Upper lobe of right lung (tissue), 1 donor: ENCODE measurements at regions not wholly inside any gene's neighbourhood (a gene's known extent, or its start where the extent isn't known, plus 50 kb on each side); places are given as distances from the start of the nearest gene placed in this dataset.

ENCODE experiments used
- ATAC-seq: fragments of 200-7000 bp; cut with Tn5 transposase; one replicate; pipeline ENCODE4 v1.9.1; 2020; ENCODE audit warnings: mild to moderate bottlenecking, moderate library complexity
- DNase-seq: peaks from one replicate; pipeline ENCODE4 v3.0.0-alpha.2; 2020
- H3K27ac ChIP-seq: fragments of 200-600 bp; one replicate; pipeline ENCODE4 v1.8.0; 2022
- H3K27me3 ChIP-seq: fragments of 200-600 bp; one replicate; pipeline ENCODE4 v1.8.0; 2022; ENCODE audit warnings: mild to moderate bottlenecking
- H3K36me3 ChIP-seq: fragments of 200-600 bp; one replicate; pipeline ENCODE4 v1.8.0; 2022
- H3K4me1 ChIP-seq: fragments of 200-600 bp; one replicate; pipeline ENCODE4 v1.8.0; 2022
- H3K4me3 ChIP-seq: fragments of 200-600 bp; one replicate; pipeline ENCODE4 v1.8.0; 2022; ENCODE audit warnings: mild to moderate bottlenecking
- H3K9me3 ChIP-seq: fragments of 200-600 bp; one replicate; pipeline ENCODE4 v1.8.0; 2022
- intact Hi-C: fragments of 100-400 bp; cut with DNase I; formaldehyde crosslinking; loops from one replicate; pipeline ENCODE4 v1.11.0; 2022
- TF ChIP-seq, protein P1 (sequence below): fragments of 200-600 bp; IDR thresholded peaks from one replicate; pipeline ENCODE4 v1.8.0; 2022; ENCODE audit warnings: antibody characterized with exemption
- donor health status: DM: no; HTN: yes; CAD: no; lungs with severe emphysema.

DNA sequence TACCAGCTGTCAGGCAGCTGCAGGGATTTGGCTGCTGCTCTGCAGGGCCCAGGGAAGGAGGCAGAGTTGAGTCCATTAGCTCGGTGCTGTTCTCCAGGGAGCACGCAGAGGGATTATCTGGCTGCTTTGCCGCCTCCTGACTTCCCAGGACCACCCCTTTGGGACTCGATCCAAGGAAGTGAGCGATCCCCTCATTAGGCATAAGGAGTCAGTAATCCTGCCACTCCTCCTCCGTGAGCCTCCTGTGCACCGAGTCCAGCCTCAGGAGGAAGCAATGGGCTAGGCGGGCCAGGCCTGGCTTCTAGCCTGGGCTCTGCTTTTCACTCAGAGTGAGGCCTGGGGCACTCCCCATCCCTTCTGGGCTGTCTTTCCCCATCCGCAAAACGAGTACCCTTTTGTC lies 417.9 kb downstream of the RPS24 start:
- Histone ChIP-seq H3K36me3 (no peaks in the 10 kb centered on the region), H3K27ac (no peak overlapping the region), H3K4me3 (no peak overlapping the region), H3K27me3 (no peaks in the 10 kb centered on the region), H3K9me3 (no peaks in the 10 kb centered on the region), H3K4me1 (no peaks in the 10 kb centered on the region)
- DNase-seq, result no peak
- intact Hi-C loops, result no loop called here
- no peak for ATAC-seq
- TF ChIP-seq, protein P1, sequence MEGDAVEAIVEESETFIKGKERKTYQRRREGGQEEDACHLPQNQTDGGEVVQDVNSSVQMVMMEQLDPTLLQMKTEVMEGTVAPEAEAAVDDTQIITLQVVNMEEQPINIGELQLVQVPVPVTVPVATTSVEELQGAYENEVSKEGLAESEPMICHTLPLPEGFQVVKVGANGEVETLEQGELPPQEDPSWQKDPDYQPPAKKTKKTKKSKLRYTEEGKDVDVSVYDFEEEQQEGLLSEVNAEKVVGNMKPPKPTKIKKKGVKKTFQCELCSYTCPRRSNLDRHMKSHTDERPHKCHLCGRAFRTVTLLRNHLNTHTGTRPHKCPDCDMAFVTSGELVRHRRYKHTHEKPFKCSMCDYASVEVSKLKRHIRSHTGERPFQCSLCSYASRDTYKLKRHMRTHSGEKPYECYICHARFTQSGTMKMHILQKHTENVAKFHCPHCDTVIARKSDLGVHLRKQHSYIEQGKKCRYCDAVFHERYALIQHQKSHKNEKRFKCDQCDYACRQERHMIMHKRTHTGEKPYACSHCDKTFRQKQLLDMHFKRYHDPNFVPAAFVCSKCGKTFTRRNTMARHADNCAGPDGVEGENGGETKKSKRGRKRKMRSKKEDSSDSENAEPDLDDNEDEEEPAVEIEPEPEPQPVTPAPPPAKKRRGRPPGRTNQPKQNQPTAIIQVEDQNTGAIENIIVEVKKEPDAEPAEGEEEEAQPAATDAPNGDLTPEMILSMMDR, result no peak

DNA sequence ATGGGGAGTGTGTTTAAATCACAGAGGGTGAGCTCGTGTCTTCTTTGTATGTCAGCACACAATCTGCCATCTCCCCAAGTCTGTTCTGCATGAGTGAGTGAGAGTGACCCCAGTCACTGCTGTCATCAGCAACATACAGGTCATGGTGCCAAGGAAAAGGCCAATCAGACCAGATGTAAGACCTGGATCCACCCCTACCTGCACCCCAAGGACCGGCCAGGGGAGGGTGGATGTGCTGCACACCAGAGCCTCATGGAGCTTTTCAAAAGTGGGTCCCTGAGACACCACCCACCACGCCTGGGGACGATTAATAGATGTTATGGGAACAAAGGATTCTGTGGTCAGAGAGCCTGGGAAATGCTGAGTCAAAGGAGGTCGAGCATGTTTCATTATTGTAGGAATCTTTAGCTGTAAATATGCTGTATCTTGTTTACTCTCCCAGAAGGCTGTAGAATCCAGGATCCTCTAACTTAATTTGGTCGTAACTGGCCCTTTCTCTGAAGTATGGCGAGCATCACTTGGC lies 420.5 kb downstream of the RPS24 start:
- TF ChIP-seq, protein P1, result no peak
- ATAC-seq (no peak), DNase-seq (no peak)
- Histone ChIP-seq H3K4me1 (no peaks in the 10 kb centered on the region), H3K27ac (no peak overlapping the region), H3K27me3 (no peaks in the 10 kb centered on the region), H3K4me3 (no peak overlapping the region), H3K9me3 (no peaks in the 10 kb centered on the region), H3K36me3 (no peaks in the 10 kb centered on the region)
- intact Hi-C loops, result no loop called here

DNA sequence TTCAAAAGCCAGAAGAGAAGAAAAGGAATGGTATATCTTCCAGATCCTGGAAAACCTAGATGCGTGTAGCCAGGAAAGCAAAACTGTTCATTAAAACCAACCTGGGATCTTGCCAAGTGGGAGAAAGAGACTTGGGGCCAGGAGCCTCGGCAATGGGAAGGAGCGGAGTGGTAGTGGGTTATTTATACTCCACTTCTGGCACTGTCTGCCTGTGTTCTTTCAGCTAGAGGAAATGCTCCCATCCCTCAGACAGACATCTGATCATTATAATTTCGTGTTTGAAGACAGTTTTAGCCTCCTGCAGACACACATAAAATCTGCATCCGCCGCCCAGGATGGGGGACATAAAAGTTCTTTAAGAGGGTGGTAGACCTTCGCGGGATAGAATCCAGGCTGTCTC lies 421.6 kb downstream of the RPS24 start:
- H3K4me3 ChIP-seq, result no peak overlapping the region
- no peaks in the 10 kb centered on the region for H3K36me3 ChIP-seq
- H3K4me1 ChIP-seq, result no peaks in the 10 kb centered on the region
- no peak overlapping the region for H3K27ac ChIP-seq
- no peak for ATAC-seq
- no peaks in the 10 kb centered on the region for H3K9me3 ChIP-seq
- TF ChIP-seq, protein P1, result no peak
- H3K27me3 ChIP-seq, result no peaks in the 10 kb centered on the region
- no peak for DNase-seq
- intact Hi-C loops, result no loop called here

DNA sequence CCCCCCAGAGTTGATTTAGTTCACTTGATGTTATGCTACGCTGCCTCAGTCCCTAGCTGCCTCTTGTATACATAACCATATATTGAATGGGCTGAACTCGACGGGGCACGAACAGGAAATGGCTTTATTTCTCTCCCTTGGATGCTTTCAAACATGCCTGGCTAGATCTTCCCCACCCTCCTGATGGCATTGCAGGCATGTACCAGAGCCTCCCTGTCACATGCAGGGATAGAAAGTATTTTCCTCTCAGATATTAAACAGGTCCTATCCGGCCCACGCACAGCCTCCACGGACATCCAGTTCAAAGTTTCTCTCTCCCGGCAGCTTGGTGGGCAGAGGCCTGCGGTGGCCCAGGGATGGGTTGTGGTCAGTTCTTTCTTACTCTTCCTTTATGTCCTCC lies 422.1 kb downstream of the RPS24 start:
- ATAC-seq, result no peak
- Histone ChIP-seq H3K36me3 (no peaks in the 10 kb centered on the region), H3K27me3 (no peaks in the 10 kb centered on the region), H3K4me1 (no peaks in the 10 kb centered on the region), H3K9me3 (no peaks in the 10 kb centered on the region), H3K4me3 (no peak overlapping the region), H3K27ac (no peak overlapping the region)
- TF ChIP-seq, protein P1, result no peak
- DNase-seq, result no peak
- intact Hi-C loops, result no loop called here

DNA sequence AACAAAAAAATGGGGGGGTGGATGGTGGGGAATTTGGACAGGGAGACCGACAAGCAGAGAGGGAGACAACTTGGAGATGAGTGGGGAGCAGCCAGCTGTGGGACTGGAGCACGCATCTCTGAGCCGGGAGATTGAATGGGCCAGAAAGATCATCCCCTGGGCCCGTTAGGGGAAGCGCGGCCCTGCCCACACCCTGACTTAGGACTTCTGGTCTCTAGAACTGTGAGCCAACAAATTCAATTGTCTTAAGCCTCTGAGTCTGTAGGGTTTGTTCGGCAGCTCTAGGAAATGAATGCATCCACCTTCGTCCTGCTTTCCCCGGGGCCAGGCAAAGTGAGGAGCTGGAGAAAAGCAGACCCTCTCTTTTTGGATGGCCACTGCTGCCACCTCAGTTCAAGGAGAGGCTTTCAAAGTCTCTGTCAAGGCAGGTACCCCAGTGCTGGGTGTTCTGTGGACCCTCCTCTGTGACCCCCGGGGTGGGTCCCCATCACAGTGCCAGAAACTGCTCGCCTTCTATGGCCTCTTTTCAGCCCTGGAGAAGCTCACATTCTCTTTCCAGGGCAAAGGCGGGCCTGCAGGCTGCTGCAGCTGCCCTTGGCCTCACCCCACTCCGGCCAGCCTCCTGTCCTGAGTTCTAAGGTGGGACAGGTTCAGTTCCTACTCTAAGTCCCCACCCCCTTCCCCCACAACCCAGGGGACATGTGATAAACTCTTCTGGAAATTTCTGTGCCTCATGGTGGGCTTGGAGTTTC lies 423.2 kb downstream of the RPS24 start:
- intact Hi-C loops, result no loop called here
- Histone ChIP-seq H3K36me3 (no peaks in the 10 kb centered on the region), H3K27ac (no peak overlapping the region), H3K27me3 (no peaks in the 10 kb centered on the region), H3K9me3 (no peaks in the 10 kb centered on the region), H3K4me3 (no peak overlapping the region), H3K4me1 (no peaks in the 10 kb centered on the region)
- TF ChIP-seq, protein P1, result no peak
- DNase-seq (no peak), ATAC-seq (no peak)
